Hepatic stellate cell (primary cell): ENCODE measurements at regions not wholly inside any gene's neighbourhood (a gene's known extent, or its start where the extent isn't known, plus 50 kb on each side); places are given as distances from the start of the nearest gene placed in this dataset.
A peak's percentile ranks its signal among the peaks of the same experiment; 100 is the strongest.

Source experiments
- DNase-seq: peaks from one replicate; pipeline ENCODE4 v3.0.0; 2011; ENCODE audit warnings: low spot score

- DNase-seq, result no peak
These were observed 183.7 kb downstream of the RGS3 start for GRCh38 chr9:113646946-113647914.

GRCh38 chr9:113648048-113648447, 184.5 kb downstream of the RGS3 start:
- DNase-seq, result no peak

- DNase-seq, result no peak
These were observed 185.1 kb downstream of the RGS3 start for GRCh38 chr9:113648586-113648985.

- no peak for DNase-seq
These were observed 185.5 kb downstream of the RGS3 start for GRCh38 chr9:113649054-113649453.

GRCh38 chr9:113649855-113650206, 186.3 kb downstream of the RGS3 start:
- no peak for DNase-seq

- DNase-seq, result peak; percentile 66
These were observed 186.9 kb downstream of the RGS3 start for GRCh38 chr9:113650207-113651131.

GRCh38 chr9:113651896-113652295, 188.4 kb downstream of the RGS3 start:
- DNase-seq, result no peak

GRCh38 chr9:113652355-113653152, 189.0 kb downstream of the RGS3 start:
- no peak for DNase-seq

GRCh38 chr9:113653746-113654604, 190.4 kb downstream of the RGS3 start:
- no peak for DNase-seq

GRCh38 chr9:113654605-113655428, 191.3 kb downstream of the RGS3 start:
- DNase-seq, result no peak

GRCh38 chr9:113656771-113657670, 193.5 kb downstream of the RGS3 start:
- DNase-seq, result no peak

GRCh38 chr9:113657765-113658544, 194.4 kb downstream of the RGS3 start:
- DNase-seq, result peak; percentile 90

GRCh38 chr9:113658545-113658895, 195.0 kb downstream of the RGS3 start:
- DNase-seq, result no peak

GRCh38 chr9:113659039-113659438, 195.5 kb downstream of the RGS3 start:
- no peak for DNase-seq

- DNase-seq, result no peak
These were observed 196.2 kb downstream of the RGS3 start for GRCh38 chr9:113659740-113660139.

- no peak for DNase-seq
These were observed 196.7 kb downstream of the RGS3 start for GRCh38 chr9:113660196-113660595.

- no peak for DNase-seq
These were observed 197.5 kb downstream of the RGS3 start for GRCh38 chr9:113661074-113661473.

- DNase-seq, result no peak
These were observed 200.8 kb downstream of the RGS3 start for GRCh38 chr9:113664181-113664875.
